NCI-H2227 treated with DMSO at 0.1 percent for 48 hours (cell line): ENCODE measurements at regions not wholly inside any gene's neighbourhood (a gene's known extent, or its start where the extent isn't known, plus 50 kb on each side); places are given as distances from the start of the nearest gene placed in this dataset.

ENCODE experiments used
- DNase-seq: peaks from one replicate; lab custom pipeline; 2025; lab: John Stamatoyannopoulos, UW

- no peak for DNase-seq
Measured at GRCh38 chr22:34434371-34434770, 514.1 kb upstream of the LARGE1 start.

- no peak for DNase-seq
Measured at GRCh38 chr22:34437140-34437539, 516.9 kb upstream of the LARGE1 start.

GRCh38 chr22:34454598-34454997 lies 534.3 kb upstream of the LARGE1 start:
- no peak for DNase-seq

GRCh38 chr22:34462795-34463194 lies 542.5 kb upstream of the LARGE1 start:
- DNase-seq: no peak

GRCh38 chr22:34475886-34476285 lies 555.6 kb upstream of the LARGE1 start:
- DNase-seq: no peak

GRCh38 chr22:34476762-34477161 lies 556.5 kb upstream of the LARGE1 start:
- no peak for DNase-seq

GRCh38 chr22:34481090-34481489 lies 560.8 kb upstream of the LARGE1 start:
- no peak for DNase-seq

GRCh38 chr22:34486381-34486780 lies 566.1 kb upstream of the LARGE1 start:
- DNase-seq: no peak

- DNase-seq: no peak
Measured at GRCh38 chr22:34489861-34490260, 569.6 kb upstream of the LARGE1 start.

- DNase-seq: no peak
Measured at GRCh38 chr22:34490886-34491285, 570.6 kb upstream of the LARGE1 start.

GRCh38 chr22:34493486-34493885 lies 572.5 kb upstream of the ISX start:
- no peak for DNase-seq

GRCh38 chr22:34501366-34501965 lies 564.5 kb upstream of the ISX start:
- DNase-seq: no peak

- DNase-seq: no peak
Measured at GRCh38 chr22:34502821-34503220, 563.1 kb upstream of the ISX start.

GRCh38 chr22:34508797-34509196 lies 557.2 kb upstream of the ISX start:
- no peak for DNase-seq

GRCh38 chr22:34526681-34527080 lies 539.3 kb upstream of the ISX start:
- DNase-seq: no peak

GRCh38 chr22:34534101-34534500 lies 531.9 kb upstream of the ISX start:
- DNase-seq: no peak

GRCh38 chr22:34567367-34567766 lies 498.6 kb upstream of the ISX start:
- no peak for DNase-seq

- no peak for DNase-seq
Measured at GRCh38 chr22:34570408-34570807, 495.6 kb upstream of the ISX start.

GRCh38 chr22:34579519-34579918 lies 486.4 kb upstream of the ISX start:
- DNase-seq: no peak

- no peak for DNase-seq
Measured at GRCh38 chr22:34587357-34588356, 478.3 kb upstream of the ISX start.

GRCh38 chr22:34588871-34589545 lies 476.9 kb upstream of the ISX start:
- peak; percentile 10 for DNase-seq

- DNase-seq: no peak
Measured at GRCh38 chr22:34592123-34592740, 473.7 kb upstream of the ISX start.
